ENCODE measurements at regions not wholly inside any gene's neighbourhood (a gene's known extent, or its start where the extent isn't known, plus 50 kb on each side); places are given as distances from the start of the nearest gene placed in this dataset.

DNA sequence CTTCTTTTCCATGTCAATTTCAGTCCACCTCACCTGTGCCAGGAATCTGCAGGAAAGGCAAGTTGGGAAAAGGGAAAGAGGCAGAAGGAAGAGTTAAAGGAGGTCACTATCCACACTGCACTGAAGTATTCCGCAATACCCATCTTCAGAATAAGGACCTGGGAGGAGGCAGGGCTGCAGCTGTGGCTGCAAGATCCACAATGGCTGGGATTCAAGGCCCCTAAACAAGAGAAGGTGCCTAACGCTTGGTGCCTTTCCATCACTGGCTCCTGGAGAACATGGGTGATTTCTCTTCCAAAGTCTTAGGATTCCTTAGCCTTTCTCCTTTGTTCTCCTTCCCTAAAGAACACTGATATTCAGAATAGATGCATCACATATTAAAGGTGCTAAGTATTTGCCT lies 204.0 kb downstream of the GRIN2B start:
- intact Hi-C loops (cut with micrococcal nuclease; ENCODE audit: unreplicated experiment), result no loop called here
- Histone ChIP-seq H3K27me3 (replicated peaks in 1 of 2; ENCODE audit: control insufficient read depth in 2 of 2, insufficient read depth in 2 of 2, low read length in 1 of 2) (0 out of 4 replicates have a peak, but pooled peaks cover 0 to 2% of the 10 kb centered on the region in 2 experiments), H2AFZ (ENCODE audit: control insufficient read depth, low read depth, low read length) (no peak overlapping the region), H3K4me3 (no peak overlapping the region), H3K79me2 (ENCODE audit: control insufficient read depth, insufficient read depth, low read length) (no peaks in the 10 kb centered on the region), H4K20me1 (ENCODE audit: control insufficient read depth, insufficient read depth) (no peaks in the 10 kb centered on the region), H3K4me2 (ENCODE audit: control insufficient read depth, insufficient read depth) (no peak overlapping the region), H3K9ac (ENCODE audit: control insufficient read depth, insufficient read depth, low read length) (no peak overlapping the region), H3K27ac (ENCODE audit: control insufficient read depth, insufficient read depth) (no peak overlapping the region), H3K9me3 (replicated peaks; ENCODE audit: control insufficient read depth, insufficient read depth, low read length) (no peaks in the 10 kb centered on the region), H3K4me1 (ENCODE audit: control insufficient read depth, insufficient read depth, low read length) (no peaks in the 10 kb centered on the region), H3K36me3 (ENCODE audit: control insufficient read depth in 2 of 2, insufficient read depth in 2 of 2, low read length in 1 of 2) (no peaks in the 10 kb centered on the region)
- in situ Hi-C loops (cut with MboI), result no loop called here
- ChIA-PET POLR2A (no interaction called here), SMC1A (ENCODE audit: uncharacterized antibody, unreplicated experiment) (no interaction called here), RAD21 (ENCODE audit: unreplicated experiment) (no interaction called here), CTCF (no interaction called here)
- DNase-seq (ENCODE audit: low read depth, low spot score), result no peak
- FAIRE-seq, result no peak
- WGBS (ENCODE audit: insufficient coverage, insufficient replicate concordance, low lambda C conversion rate, missing lambda C conversion rate), result 43% methylated on average over 2 of the region's 2 CpGs
- no TSS peak for BruUV-seq (replicated peaks)
- TF ChIP-seq NFXL1 (IDR thresholded peaks at IDR 0.05; ENCODE audit: borderline replicate concordance) (no peak), GATAD2B (conservative IDR thresholded peaks at IDR 0.05; ENCODE audit: low read depth) (no peak), ESRRA (IDR thresholded peaks at IDR 0.05; ENCODE audit: low read length) (no peak), HDAC6 (IDR thresholded peaks at IDR 0.05; ENCODE audit: unreplicated experiment) (no peak), NBN (IDR thresholded peaks at IDR 0.05) (no peak), CTCF (IDR thresholded peaks at IDR 0.05 in 2 of 3, conservative IDR thresholded peaks at IDR 0.05 in 1 of 3; ENCODE audit: control insufficient read depth in 2 of 3, extremely low read depth in 1 of 3, insufficient read depth in 1 of 3, low read depth in 3 of 3, low read length in 3 of 3) (no peak), MEF2A (IDR thresholded peaks at IDR 0.05; ENCODE audit: insufficient read depth, low read depth, low read length) (no peak), ZNF207 (IDR thresholded peaks at IDR 0.05; ENCODE audit: borderline replicate concordance) (no peak)
- TF ChIP-seq, protein P1, sequence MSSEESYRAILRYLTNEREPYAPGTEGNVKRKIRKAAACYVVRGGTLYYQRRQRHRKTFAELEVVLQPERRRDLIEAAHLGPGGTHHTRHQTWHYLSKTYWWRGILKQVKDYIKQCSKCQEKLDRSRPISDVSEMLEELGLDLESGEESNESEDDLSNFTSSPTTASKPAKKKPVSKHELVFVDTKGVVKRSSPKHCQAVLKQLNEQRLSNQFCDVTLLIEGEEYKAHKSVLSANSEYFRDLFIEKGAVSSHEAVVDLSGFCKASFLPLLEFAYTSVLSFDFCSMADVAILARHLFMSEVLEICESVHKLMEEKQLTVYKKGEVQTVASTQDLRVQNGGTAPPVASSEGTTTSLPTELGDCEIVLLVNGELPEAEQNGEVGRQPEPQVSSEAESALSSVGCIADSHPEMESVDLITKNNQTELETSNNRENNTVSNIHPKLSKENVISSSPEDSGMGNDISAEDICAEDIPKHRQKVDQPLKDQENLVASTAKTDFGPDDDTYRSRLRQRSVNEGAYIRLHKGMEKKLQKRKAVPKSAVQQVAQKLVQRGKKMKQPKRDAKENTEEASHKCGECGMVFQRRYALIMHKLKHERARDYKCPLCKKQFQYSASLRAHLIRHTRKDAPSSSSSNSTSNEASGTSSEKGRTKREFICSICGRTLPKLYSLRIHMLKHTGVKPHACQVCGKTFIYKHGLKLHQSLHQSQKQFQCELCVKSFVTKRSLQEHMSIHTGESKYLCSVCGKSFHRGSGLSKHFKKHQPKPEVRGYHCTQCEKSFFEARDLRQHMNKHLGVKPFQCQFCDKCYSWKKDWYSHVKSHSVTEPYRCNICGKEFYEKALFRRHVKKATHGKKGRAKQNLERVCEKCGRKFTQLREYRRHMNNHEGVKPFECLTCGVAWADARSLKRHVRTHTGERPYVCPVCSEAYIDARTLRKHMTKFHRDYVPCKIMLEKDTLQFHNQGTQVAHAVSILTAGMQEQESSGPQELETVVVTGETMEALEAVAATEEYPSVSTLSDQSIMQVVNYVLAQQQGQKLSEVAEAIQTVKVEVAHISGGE (CRISPR knock-in tag; IDR thresholded peaks at IDR 0.05), result no peak
- no peak for ATAC-seq

All from GM12878 (cell line).